Parathyroid adenoma (tissue), 2 donors: ENCODE measurements at regions not wholly inside any gene's neighbourhood (a gene's known extent, or its start where the extent isn't known, plus 50 kb on each side); places are given as distances from the start of the nearest gene placed in this dataset.

ENCODE experiments used
- H2AFZ ChIP-seq: fragments of 300-600 bp; sonication (generic); one replicate; pipeline ENCODE4 v1.7.0; 2017; ENCODE audit warnings: antibody characterized with exemption, mild to moderate bottlenecking
- H3K27ac ChIP-seq: fragments of 300-600 bp; sonication (generic); one replicate; pipeline ENCODE4 v1.7.0; 2017
- H3K27me3 ChIP-seq: fragments of 300-600 bp; sonication (generic); one replicate; pipeline ENCODE4 v1.7.0; 2017; ENCODE audit warnings: low read length; ENCODE audit not compliant: control insufficient read depth, insufficient read depth
- H3K36me3 ChIP-seq: fragments of 300-600 bp; sonication (generic); one replicate; pipeline ENCODE4 v1.7.0; 2017; ENCODE audit warnings: low read length; ENCODE audit not compliant: control insufficient read depth, insufficient read depth
- H3K4me1 ChIP-seq: fragments of 300-600 bp; sonication (generic); one replicate; pipeline ENCODE4 v1.7.0; 2017; ENCODE audit warnings: control low read depth
- H3K4me2 ChIP-seq: fragments of 300-600 bp; sonication (generic); one replicate; pipeline ENCODE4 v1.7.0; 2017; ENCODE audit warnings: low read length
- H3K4me3 ChIP-seq: fragments of 300-600 bp; sonication (generic); one replicate; pipeline ENCODE4 v1.7.0; 2017; ENCODE audit warnings: low read depth, low read length
- H3K79me2 ChIP-seq: fragments of 300-600 bp; sonication (generic); one replicate; pipeline ENCODE4 v1.7.0; 2017; ENCODE audit warnings: control low read depth
- H3K9ac ChIP-seq: fragments of 300-600 bp; sonication (generic); one replicate; pipeline ENCODE4 v1.7.0; 2017; ENCODE audit warnings: mild to moderate bottlenecking
- H3K9me3 ChIP-seq: fragments of 300-600 bp; sonication (generic); one replicate; pipeline ENCODE4 v1.7.0; 2017; ENCODE audit warnings: low read length; ENCODE audit not compliant: control insufficient read depth
- CTCF ChIP-seq: fragments of 300-600 bp; sonication (generic); IDR thresholded peaks from one replicate; pipeline ENCODE4 v1.7.0; 2017; ENCODE audit warnings: antibody characterized with exemption, mild to moderate bottlenecking
- donor health status: primary hyperparathyroidism.

DNA sequence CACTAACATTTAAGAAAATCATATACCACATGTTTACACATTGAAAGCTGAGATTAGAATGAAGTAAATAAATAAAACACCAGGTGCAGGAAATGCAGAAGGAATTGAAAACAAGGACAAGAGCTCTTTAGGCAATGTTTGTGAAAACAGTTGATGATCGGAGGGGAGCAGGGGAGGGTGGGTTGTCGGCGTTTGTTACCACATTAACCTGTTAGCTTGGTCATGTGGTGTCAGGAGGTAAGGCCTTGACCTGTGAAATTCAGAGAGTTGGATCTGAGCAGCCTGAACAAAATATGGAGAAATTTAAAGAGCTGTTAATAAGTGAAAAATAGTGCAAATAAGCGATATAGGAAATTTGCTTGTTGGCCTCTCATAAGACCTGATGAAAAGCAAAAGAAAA, 759.9 kb downstream of the PDHA2 start:
- no peak overlapping the region for H3K27ac ChIP-seq
- H3K9me3 ChIP-seq = no peaks in the 10 kb centered on the region
- no peak for TF ChIP-seq CTCF
- no peaks in the 10 kb centered on the region for H3K4me1 ChIP-seq
- H3K79me2 ChIP-seq = no peaks in the 10 kb centered on the region
- no peak overlapping the region for H3K4me2 ChIP-seq
- no peak overlapping the region for H3K9ac ChIP-seq
- H2AFZ ChIP-seq = no peak overlapping the region
- H3K4me3 ChIP-seq = no peak overlapping the region
- no peaks in the 10 kb centered on the region for H3K27me3 ChIP-seq
- H3K36me3 ChIP-seq = no peaks in the 10 kb centered on the region

- Histone ChIP-seq H3K36me3 (no peaks in the 10 kb centered on the region), H3K27ac (no peak overlapping the region), H2AFZ (no peak overlapping the region), H3K4me3 (no peak overlapping the region), H3K4me1 (no peaks in the 10 kb centered on the region), H3K9me3 (no peaks in the 10 kb centered on the region), H3K79me2 (no peaks in the 10 kb centered on the region), H3K9ac (no peak overlapping the region), H3K27me3 (no peaks in the 10 kb centered on the region), H3K4me2 (no peak overlapping the region)
- no peak for TF ChIP-seq CTCF
Measured at GRCh38 chr4:96602661-96603060, 762.8 kb downstream of the PDHA2 start.

DNA sequence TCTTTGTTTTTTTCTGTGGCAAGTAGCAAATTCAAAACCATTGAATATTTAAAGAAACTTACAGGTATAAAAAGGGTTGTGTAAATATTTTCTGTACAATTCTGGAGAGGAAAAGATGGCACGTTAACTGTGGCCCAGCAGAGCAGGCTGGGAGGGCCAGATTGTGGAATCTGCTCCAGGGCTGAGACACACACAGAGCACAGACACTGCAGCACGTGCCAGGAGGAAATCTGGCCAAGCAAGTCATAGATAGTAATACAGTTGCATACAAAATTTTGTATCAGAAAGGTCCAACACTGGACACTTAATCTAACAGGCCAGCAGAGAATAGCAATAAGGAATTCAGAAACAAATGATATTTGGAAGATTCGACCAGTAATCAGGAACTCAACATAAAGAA, 763.7 kb downstream of the PDHA2 start:
- H3K36me3 ChIP-seq = no peaks in the 10 kb centered on the region
- no peak overlapping the region for H3K4me3 ChIP-seq
- no peaks in the 10 kb centered on the region for H3K27me3 ChIP-seq
- H3K79me2 ChIP-seq = no peaks in the 10 kb centered on the region
- no peak overlapping the region for H3K9ac ChIP-seq
- H3K9me3 ChIP-seq = no peaks in the 10 kb centered on the region
- no peak overlapping the region for H2AFZ ChIP-seq
- TF ChIP-seq CTCF = no peak
- no peaks in the 10 kb centered on the region for H3K4me1 ChIP-seq
- no peak overlapping the region for H3K4me2 ChIP-seq
- H3K27ac ChIP-seq = no peak overlapping the region

DNA sequence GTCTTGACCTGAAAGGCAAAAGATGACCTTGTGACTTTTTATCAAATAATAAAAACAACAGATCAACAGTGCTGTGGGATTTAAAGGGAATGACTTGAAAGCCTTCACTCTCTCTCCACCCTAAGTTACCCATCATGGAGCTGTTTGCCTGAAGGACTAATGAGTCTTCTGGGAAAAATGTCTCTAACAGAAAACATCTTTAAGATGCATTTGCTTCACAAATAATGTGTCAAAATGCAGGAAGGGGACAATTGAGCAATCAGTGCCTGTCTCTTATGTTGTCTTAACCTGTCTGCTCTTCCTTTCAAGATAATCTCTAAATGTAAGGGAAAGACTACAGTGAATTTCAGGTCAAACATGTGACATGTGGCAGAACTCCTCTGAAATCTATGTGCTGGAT, 766.6 kb downstream of the PDHA2 start:
- Histone ChIP-seq H2AFZ (no peak overlapping the region), H3K4me3 (no peak overlapping the region), H3K27ac (no peak overlapping the region), H3K79me2 (no peaks in the 10 kb centered on the region), H3K4me2 (no peak overlapping the region), H3K9me3 (no peaks in the 10 kb centered on the region), H3K4me1 (no peaks in the 10 kb centered on the region), H3K27me3 (no peaks in the 10 kb centered on the region), H3K36me3 (no peaks in the 10 kb centered on the region), H3K9ac (no peak overlapping the region)
- no peak for TF ChIP-seq CTCF

GRCh38 chr4:96626023-96626422, 786.1 kb downstream of the PDHA2 start:
- H3K36me3 ChIP-seq = no peaks in the 10 kb centered on the region
- no peak overlapping the region for H3K4me2 ChIP-seq
- no peaks in the 10 kb centered on the region for H3K79me2 ChIP-seq
- H3K27me3 ChIP-seq = no peaks in the 10 kb centered on the region
- H3K9me3 ChIP-seq = no peaks in the 10 kb centered on the region
- no peak for TF ChIP-seq CTCF
- no peak overlapping the region for H2AFZ ChIP-seq
- H3K4me3 ChIP-seq = no peak overlapping the region
- H3K27ac ChIP-seq = no peak overlapping the region
- H3K9ac ChIP-seq = no peak overlapping the region
- no peaks in the 10 kb centered on the region for H3K4me1 ChIP-seq
